GM21423 (cell line): ENCODE measurements at regions not wholly inside any gene's neighbourhood (a gene's known extent, or its start where the extent isn't known, plus 50 kb on each side); places are given as distances from the start of the nearest gene placed in this dataset.

Source experiments
- ATAC-seq: cut with Tn5 transposase; IDR thresholded peaks from one replicate; pipeline ENCODE4 v1.9.1; 2021; ENCODE audit warnings: mild to moderate bottlenecking, moderate library complexity; ENCODE audit not compliant: unreplicated experiment

DNA sequence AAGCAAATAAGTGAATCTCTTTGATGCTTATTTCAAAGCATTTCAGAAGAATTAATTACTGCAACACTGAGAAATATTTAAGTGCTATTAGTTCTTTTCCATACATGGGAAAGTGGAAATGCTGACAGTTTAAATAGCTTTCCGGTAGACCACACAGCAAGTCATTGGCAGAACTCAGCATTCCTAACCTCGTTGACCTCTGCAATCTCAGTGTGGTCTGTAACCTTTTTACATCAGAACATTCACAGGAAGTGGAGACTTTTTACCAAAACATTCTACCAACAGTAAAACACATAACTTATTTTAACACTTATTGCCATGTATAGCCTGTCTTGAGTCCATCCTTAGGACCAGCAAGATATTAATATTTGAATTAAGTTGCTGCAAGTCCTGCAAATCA is 249.5 kb upstream of the DCN start:
- ATAC-seq: no peak

- no peak for ATAC-seq
These were observed 241.9 kb upstream of the DCN start for GRCh38 chr12:91424506-91424905.

GRCh38 chr12:91423693-91424050 is 241.1 kb upstream of the DCN start:
- ATAC-seq: no peak

DNA sequence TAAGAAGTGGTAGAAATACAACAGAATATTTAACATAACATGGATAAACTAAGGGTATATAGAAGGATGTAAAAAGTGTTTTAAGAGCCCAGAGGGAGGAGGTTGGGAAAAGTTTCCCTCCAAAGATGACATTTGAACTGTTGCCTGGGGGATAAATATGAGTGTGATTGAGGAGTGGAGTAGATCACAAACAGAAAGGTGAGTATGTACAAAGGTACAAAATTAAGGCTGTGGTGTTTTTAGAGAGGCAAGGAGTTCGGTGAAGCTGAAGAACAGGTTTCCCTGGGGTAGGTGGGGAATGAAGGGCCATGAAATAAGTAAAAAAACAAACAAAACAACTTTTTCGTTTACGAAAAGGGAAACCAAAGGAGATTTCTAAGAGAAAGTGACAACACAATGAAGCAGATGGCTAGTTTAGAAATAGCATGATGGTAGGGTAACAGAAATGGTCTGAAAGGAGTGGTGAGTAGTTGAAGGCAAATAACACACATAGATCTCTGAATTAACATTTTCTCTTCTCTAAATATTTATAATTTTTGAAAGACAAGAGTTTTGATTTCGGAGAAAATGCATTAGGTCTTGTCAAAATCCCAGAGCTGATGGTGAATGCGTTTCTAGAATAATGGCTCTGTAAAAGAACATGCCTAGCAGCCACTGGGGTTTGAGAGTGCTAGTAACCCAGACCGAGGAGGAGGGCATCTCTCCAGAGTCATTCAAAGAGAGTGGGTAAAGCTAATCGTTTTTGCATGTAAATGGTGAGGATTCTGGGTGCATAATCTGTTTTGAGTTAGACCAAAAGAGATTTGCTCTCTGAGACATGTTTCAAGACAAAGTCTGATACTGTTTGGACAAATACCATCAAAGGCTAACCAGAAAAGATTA is 240.4 kb upstream of the DCN start:
- ATAC-seq: no peak

DNA sequence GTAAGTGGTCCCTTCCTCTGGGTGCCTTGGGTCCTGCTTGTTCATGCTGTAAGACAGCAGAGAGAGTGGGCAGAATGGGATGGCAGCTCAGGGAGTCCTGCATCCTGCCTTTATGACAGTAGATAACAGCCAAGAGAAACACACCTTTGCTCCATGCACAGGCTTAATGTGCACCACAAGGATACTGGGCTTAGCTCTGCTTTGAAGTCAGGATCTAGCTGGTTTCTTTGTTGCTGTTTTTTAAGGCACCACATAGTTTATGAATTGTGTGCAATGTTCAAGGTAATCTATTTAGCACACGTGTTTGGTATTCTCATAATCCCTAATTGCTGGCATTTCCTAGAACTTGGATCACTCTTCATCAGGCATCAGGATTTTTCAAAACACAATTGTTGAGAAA is 239.5 kb upstream of the DCN start:
- no peak for ATAC-seq

- ATAC-seq: no peak
These were observed 237.2 kb upstream of the DCN start for GRCh38 chr12:91419809-91420208.

- ATAC-seq: no peak
These were observed 235.8 kb upstream of the DCN start for GRCh38 chr12:91418221-91419090.

DNA sequence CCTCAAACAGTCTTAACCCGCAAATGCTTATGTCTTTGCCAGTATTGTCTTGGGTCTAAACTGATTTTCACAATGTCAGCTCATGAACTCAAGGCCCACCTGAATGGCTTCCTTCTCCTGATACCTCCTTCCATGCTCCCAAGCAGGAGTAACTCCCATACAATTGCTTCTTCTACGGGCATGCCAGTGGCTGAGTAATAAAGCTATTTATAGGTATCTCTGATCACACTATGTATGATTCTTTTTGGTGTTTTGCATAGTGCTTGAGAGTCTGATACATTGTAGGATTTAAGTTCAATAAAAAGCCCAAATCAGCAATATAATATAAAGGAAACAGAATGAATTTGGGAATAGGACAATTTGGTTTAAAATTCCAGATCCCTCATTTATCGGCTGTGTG is 235.0 kb upstream of the DCN start:
- no peak for ATAC-seq

GRCh38 chr12:91414636-91415035 is 232.0 kb upstream of the DCN start:
- no peak for ATAC-seq

- no peak for ATAC-seq
These were observed 231.2 kb upstream of the DCN start for GRCh38 chr12:91413581-91414546.

DNA sequence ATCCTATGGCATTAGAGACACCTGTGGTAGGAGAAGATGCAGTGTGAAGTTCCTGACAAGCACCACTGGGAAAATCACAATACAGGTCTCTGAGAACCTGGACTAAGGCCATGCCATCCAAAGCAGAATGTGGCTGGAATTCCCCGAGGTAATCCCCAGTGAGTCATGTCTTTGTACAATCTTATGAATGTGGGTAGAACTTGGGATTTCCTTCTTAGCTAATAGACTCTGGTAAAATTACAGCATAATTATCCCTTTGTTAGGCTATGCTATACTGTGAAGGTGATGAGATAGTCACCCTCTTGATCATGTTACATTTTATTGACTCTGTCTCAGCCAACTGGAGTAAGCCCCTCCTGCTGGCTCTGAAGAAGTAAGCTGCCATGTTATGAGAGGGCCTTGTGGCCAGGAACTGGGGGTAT is 224.3 kb upstream of the DCN start:
- ATAC-seq: peak; percentile 46

DNA sequence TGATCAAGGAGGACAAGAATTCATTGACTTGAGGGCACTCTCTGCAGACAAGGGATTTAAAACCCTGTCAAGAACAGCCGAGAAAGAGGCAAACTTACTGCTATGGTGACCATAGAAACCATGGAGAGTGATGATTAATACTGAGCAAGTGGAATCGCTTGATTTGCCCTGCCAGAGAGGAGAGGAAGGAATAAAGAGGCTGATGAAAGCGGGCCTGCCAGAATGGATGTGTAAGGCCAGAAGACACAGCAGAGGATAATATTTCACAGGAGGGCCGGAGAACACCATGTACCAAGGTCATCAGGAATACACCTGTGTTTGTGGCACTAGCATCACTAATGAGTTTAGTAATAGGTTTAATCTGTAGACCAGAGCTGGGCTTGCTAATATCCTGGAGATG is 221.8 kb upstream of the DCN start:
- ATAC-seq: no peak

GRCh38 chr12:91401190-91401589 is 218.6 kb upstream of the DCN start:
- ATAC-seq: no peak

DNA sequence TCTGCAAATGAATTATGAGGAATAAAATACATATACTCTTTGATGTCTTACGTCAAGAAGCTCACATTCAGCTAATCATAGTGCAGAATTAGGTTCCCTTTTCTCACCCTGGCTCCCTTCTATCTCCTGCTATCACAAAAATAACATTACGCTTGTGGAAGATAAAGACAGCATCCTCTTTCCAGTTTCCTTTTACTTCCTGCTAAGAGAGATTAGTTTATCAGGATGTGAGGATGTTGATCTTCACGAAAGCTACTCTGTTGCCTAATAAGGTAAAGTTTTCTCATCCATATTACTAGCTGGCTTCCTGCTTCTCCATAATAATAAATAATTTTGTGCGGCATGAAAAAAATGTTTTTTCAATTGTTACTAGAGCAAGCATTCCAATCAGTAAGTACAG is 217.7 kb upstream of the DCN start:
- ATAC-seq: no peak

DNA sequence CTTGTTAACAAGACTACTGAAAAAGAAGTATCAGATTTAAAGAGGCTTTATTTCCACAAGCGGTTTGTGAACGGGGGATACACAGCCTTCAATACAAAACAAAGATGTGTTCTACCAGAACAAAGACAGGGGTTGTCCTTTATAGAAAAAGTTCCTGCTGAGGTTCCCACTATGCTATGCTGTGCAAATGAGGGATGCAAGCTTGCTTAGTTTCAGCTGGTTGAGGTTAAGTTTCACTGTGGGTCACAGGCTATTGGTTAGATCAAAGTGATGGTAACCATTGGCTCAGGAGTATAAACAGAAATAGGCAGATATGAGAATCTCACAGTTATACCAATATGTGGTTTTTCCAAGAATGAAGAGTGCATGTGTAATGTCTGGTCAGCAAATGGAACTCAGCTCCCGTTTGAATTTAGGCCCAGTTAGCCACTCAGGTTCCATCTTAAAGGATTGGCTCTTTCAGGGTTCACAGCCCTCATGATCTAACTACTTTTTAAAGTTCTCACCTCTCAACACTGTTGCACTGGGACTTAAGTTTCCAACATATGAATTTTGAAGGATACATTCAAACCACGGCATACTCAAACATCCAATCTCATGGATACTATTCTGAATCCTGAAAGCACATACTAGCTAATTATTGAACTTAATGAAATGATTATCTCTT is 215.4 kb upstream of the DCN start:
- no peak for ATAC-seq

- no peak for ATAC-seq
These were observed 213.7 kb upstream of the DCN start for GRCh38 chr12:91396293-91396692.

GRCh38 chr12:91395628-91396135 is 213.1 kb upstream of the DCN start:
- ATAC-seq: no peak

DNA sequence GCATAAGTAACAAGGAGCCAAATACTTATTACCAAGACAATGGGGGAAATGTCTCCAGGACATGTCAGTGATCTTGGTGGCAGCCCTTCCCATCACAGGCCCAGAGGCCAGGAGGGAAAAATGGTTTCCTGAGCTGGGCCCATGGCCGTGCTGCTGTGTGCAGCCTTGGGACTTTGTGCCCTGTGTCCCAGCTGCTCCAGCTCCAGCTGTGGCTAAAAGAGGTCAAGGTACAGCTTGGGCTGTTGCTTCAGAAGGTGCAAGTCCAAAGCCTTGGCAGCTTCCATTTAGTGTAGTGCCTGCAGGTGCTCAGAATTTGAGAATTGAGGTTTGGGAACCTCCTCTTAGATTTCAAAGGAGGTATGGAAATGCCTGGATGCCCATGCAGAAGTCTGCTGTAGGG is 212.3 kb upstream of the DCN start:
- ATAC-seq: no peak

DNA sequence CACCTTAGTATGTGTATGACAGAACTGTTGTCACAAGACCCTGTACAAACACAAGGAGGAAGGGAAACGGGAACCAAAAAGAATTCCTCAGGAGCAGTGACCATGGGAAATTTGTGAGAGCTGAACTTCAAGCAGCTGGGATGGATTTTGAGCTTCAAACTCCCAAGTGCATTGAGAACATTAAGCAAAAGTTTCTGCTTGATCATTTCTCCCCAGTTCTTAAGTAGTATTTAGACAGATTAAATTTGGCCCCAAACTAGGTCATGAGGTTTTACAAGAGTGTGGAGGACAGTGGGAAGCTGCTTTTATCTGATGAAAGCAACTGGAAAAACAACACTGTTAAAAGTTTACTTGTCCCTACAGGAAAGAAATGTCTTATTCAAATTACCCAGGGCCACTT is 206.0 kb upstream of the DCN start:
- ATAC-seq: no peak

DNA sequence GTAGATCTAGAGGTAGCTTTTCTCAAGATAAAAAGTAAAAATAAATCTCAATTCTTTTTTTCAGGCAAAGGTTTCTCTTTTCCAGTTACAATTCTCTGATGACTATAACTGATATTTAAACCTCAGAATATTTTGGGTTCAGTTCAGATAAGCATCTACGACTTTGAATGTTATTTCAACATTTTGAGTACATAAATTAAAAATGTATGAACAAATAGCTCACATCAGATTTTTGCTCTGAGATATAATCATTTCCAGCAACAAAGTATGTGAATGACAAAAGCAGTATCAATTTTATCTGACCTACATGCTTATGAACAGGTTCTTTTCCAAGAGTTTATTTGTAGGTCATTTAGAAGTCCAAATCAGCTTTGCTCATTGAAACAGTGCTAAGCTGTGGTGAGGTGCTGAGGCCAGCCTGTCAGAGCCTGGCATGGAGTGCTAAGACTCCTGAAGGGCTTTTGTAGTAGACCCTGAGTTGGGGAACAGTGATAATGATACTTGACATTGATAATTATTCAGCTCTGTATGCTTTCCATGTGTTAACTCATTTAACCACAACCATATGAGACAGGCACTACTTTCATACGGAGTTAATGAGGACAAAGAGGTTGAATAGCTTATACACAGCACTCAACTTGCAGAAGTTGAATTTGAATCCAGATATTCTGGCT is 205.0 kb upstream of the DCN start:
- ATAC-seq: no peak
